PC-9 (cell line): ENCODE measurements at regions not wholly inside any gene's neighbourhood (a gene's known extent, or its start where the extent isn't known, plus 50 kb on each side); places are given as distances from the start of the nearest gene placed in this dataset.

Experiments used
- BruUV-seq: library from RNA; stranded (reverse); fragments of 400-500 nt; replicated peaks from 2 replicates; lab custom pipeline; 2021; lab: Mats Ljungman, UMichigan
- CTCF ChIA-PET: fragments of 300-600 bp; sonication (Branson Sonifier 250); formaldehyde crosslinking; loops from one replicate; lab custom pipeline; 2022; ENCODE audit warnings: antibody characterized with exemption; lab: Charles Lee
- POLR2A ChIA-PET: fragments of 300-600 bp; sonication (Branson Sonifier 250); formaldehyde crosslinking; loops from one replicate; lab custom pipeline; 2022; ENCODE audit warnings: antibody characterized with exemption; ENCODE audit not compliant: unreplicated experiment; lab: Charles Lee
- DNase-seq, 2 experiments: peaks; one replicate each; pipeline versions ENCODE4 v3.0.0 to v3.0.0-alpha.2; 2015 to 2022; ENCODE audit warnings: mixed read lengths in 1 of 2
- H2AFZ ChIP-seq: fragments of 200-600 bp; sonication (generic); 2 replicates; pipeline ENCODE4 v1.8.1; 2017; ENCODE audit warnings: antibody characterized with exemption
- H3F3A ChIP-seq: fragments of 200-600 bp; sonication (generic); 2 replicates; pipeline ENCODE4 v1.8.1; 2017; ENCODE audit warnings: antibody characterized with exemption, mild to moderate bottlenecking, low read depth; ENCODE audit not compliant: insufficient read depth
- H3K27ac ChIP-seq: fragments of 200-600 bp; sonication (generic); 2 replicates; pipeline ENCODE4 v1.6.1; 2016; ENCODE audit warnings: mixed run types
- H3K27me3 ChIP-seq: fragments of 200-600 bp; sonication (generic); 2 replicates; pipeline ENCODE4 v1.6.1; 2016; ENCODE audit warnings: low read depth, mixed run types; ENCODE audit not compliant: insufficient read depth
- H3K36me3 ChIP-seq: fragments of 200-600 bp; sonication (generic); 2 replicates; pipeline ENCODE4 v1.6.1; 2016; ENCODE audit warnings: low read depth, mixed run types
- H3K4me1 ChIP-seq: fragments of 200-600 bp; sonication (generic); replicated peaks from 2 replicates; pipeline ENCODE4 v1.6.1; 2016; ENCODE audit warnings: mixed run types; ENCODE audit not compliant: insufficient read depth
- H3K4me2 ChIP-seq: fragments of 200-600 bp; sonication (generic); 2 replicates; pipeline ENCODE4 v1.6.1; 2017; ENCODE audit warnings: mixed run types
- H3K4me3 ChIP-seq: fragments of 200-600 bp; sonication (generic); 2 replicates; pipeline ENCODE4 v1.6.1; 2016; ENCODE audit warnings: mixed run types
- H3K79me2 ChIP-seq: fragments of 200-600 bp; sonication (generic); 2 replicates; pipeline ENCODE4 v1.6.1; 2017; ENCODE audit warnings: low read depth, mixed run types
- H3K9me2 ChIP-seq: fragments of 200-600 bp; sonication (generic); 2 replicates; pipeline ENCODE4 v1.8.1; 2017; ENCODE audit warnings: mild to moderate bottlenecking; ENCODE audit not compliant: insufficient read depth
- H3K9me3 ChIP-seq: fragments of 200-600 bp; sonication (generic); 2 replicates; pipeline ENCODE4 v1.8.1; 2016; ENCODE audit warnings: low read depth; ENCODE audit not compliant: insufficient read depth
- H4K20me1 ChIP-seq: fragments of 200-600 bp; sonication (generic); 2 replicates; pipeline ENCODE4 v1.8.1; 2017; ENCODE audit not compliant: insufficient read depth
- CTCF ChIP-seq: fragments of 200-600 bp; sonication (generic); conservative IDR thresholded peaks from 2 replicates; pipeline ENCODE4 v1.6.1; 2017; ENCODE audit warnings: mixed run types, antibody characterized with exemption, mild to moderate bottlenecking, moderate library complexity
- EZH2 ChIP-seq: fragments of 200-600 bp; sonication (generic); IDR thresholded peaks from 2 replicates; pipeline ENCODE4 v1.8.0; 2017; ENCODE audit warnings: antibody characterized with exemption, low read depth
- intact Hi-C: fragments of 100-400 bp; cut with micrococcal nuclease; formaldehyde crosslinking; loops from one replicate; pipeline ENCODE4 v1.10.0; 2022; ENCODE audit not compliant: unreplicated experiment

GRCh38 chr2:220833446-220833845 is 738.7 kb downstream of the EPHA4 start:
- Histone ChIP-seq H3K4me2 (no peak overlapping the region), H4K20me1 (no peaks in the 10 kb centered on the region), H3K9me2 (no peaks in the 10 kb centered on the region), H3K36me3 (no peaks in the 10 kb centered on the region), H3K4me3 (no peak overlapping the region), H3K9me3 (no peaks in the 10 kb centered on the region), H3K4me1 (no peaks in the 10 kb centered on the region), H3K27ac (no peak overlapping the region), H3K79me2 (no peaks in the 10 kb centered on the region), H3F3A (no peaks in the 10 kb centered on the region), H2AFZ (no peak overlapping the region), H3K27me3 (no peaks in the 10 kb centered on the region)
- TF ChIP-seq CTCF (no peak), EZH2 (no peak)
- BruUV-seq = no TSS peak
- no peak for DNase-seq
- CTCF ChIA-PET = interaction anchor here (0.6 kb wide), 1 partner anchor 25 kb away, joined by 12 read pairs; no protein-coding TSS in a partner anchor
- intact Hi-C loops = no loop called here
- POLR2A ChIA-PET = no interaction called here

GRCh38 chr2:220835583-220835982 is 736.5 kb downstream of the EPHA4 start:
- Histone ChIP-seq H2AFZ (no peak overlapping the region), H3K9me2 (no peaks in the 10 kb centered on the region), H3K9me3 (no peaks in the 10 kb centered on the region), H3K4me2 (no peak overlapping the region), H3K27ac (no peak overlapping the region), H3K79me2 (no peaks in the 10 kb centered on the region), H3K27me3 (no peaks in the 10 kb centered on the region), H4K20me1 (no peaks in the 10 kb centered on the region), H3F3A (no peaks in the 10 kb centered on the region), H3K36me3 (no peaks in the 10 kb centered on the region), H3K4me1 (no peaks in the 10 kb centered on the region), H3K4me3 (no peak overlapping the region)
- intact Hi-C loops = no loop called here
- POLR2A ChIA-PET = no interaction called here
- CTCF ChIA-PET = no interaction called here
- TF ChIP-seq EZH2 (no peak), CTCF (no peak)
- BruUV-seq = no TSS peak
- no peak for DNase-seq

GRCh38 chr2:220837226-220837625 is 734.9 kb downstream of the EPHA4 start:
- Histone ChIP-seq H3K27ac (no peak overlapping the region), H3K27me3 (no peaks in the 10 kb centered on the region), H3K79me2 (no peaks in the 10 kb centered on the region), H3K9me2 (no peaks in the 10 kb centered on the region), H3K4me3 (no peak overlapping the region), H3K4me2 (no peak overlapping the region), H3F3A (no peaks in the 10 kb centered on the region), H3K36me3 (no peaks in the 10 kb centered on the region), H3K4me1 (no peaks in the 10 kb centered on the region), H3K9me3 (no peaks in the 10 kb centered on the region), H4K20me1 (no peaks in the 10 kb centered on the region), H2AFZ (no peak overlapping the region)
- CTCF ChIA-PET = no interaction called here
- no peak for TF ChIP-seq CTCF
- TF ChIP-seq EZH2 = no peak
- no TSS peak for BruUV-seq
- POLR2A ChIA-PET = interaction anchor here (0.5 kb wide), 1 partner anchor 332 kb away, joined by 3 read pairs; no protein-coding TSS in a partner anchor
- DNase-seq = no peak
- intact Hi-C loops = no loop called here
